Tibial nerve (tissue), 4 donors: ENCODE measurements at regions not wholly inside any gene's neighbourhood (a gene's known extent, or its start where the extent isn't known, plus 50 kb on each side); places are given as distances from the start of the nearest gene placed in this dataset.

Experiments
- EP300 ChIP-seq, 2 donors: sonication (generic); formaldehyde crosslinking; IDR thresholded peaks; one replicate each; pipeline ENCODE4 v1.6.1; 2017; ENCODE audit warnings: antibody characterized with exemption in 2 of 2, mild to moderate bottlenecking in 1 of 2
- POLR2A ChIP-seq, 2 donors: fragments of 450-650 bp; IDR thresholded peaks; one replicate each; pipeline ENCODE4 v1.6.1; 2017; ENCODE audit warnings: antibody characterized with exemption in 2 of 2, mild to moderate bottlenecking in 2 of 2, moderate library complexity in 2 of 2
- TF ChIP-seq, protein P1 (sequence below), 5 experiments: fragments of 200-600 bp in 3 of 5; fragments of 450-650 bp in 2 of 5; sonication (generic) in 3 of 5; IDR thresholded peaks; one replicate each; pipeline ENCODE4 v1.5.1; 2016 to 2019; ENCODE audit warnings: antibody characterized with exemption in 5 of 5, mild to moderate bottlenecking in 3 of 5, moderate library complexity in 2 of 5

DNA sequence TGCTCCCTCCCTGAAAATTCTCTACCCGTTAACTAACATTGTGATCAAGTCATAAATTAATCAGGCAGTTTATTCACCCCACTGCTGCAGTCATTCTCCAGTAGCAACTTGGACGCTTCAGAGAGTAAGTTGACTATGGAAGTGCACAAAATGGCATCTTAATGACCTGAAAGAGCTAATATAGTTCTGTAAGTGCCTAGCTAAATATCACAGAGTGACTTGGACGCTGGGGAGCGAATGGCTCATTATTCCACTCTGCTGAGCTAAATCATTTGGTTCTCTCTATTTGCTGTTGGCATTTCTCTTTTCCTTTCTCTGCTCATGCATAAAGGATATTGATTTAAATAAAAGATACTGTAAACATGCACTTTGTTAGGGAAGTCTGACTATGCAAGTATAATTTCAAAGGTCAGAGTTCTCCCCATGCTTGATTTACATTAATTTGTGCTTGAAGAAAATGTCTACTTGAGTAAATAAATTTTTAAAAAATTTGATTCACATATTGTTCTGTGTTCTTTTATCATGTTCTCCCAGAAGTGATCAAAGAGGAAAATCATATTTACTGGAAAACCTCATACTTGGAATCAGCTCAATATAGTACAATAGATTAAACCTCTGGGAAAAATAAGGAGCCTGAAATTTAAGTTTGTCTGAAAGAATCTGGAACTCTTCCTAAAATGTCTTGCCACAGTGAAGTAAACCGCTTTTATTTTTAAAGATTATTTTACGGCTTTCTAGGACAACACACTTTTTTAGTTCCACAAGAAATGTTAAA is 169.5 kb upstream of the HAPLN1 start:
- TF ChIP-seq POLR2A (IDR thresholded peaks at IDR 0.05) (no peak), EP300 (IDR thresholded peaks at IDR 0.05) (no peak)
- TF ChIP-seq, protein P1, sequence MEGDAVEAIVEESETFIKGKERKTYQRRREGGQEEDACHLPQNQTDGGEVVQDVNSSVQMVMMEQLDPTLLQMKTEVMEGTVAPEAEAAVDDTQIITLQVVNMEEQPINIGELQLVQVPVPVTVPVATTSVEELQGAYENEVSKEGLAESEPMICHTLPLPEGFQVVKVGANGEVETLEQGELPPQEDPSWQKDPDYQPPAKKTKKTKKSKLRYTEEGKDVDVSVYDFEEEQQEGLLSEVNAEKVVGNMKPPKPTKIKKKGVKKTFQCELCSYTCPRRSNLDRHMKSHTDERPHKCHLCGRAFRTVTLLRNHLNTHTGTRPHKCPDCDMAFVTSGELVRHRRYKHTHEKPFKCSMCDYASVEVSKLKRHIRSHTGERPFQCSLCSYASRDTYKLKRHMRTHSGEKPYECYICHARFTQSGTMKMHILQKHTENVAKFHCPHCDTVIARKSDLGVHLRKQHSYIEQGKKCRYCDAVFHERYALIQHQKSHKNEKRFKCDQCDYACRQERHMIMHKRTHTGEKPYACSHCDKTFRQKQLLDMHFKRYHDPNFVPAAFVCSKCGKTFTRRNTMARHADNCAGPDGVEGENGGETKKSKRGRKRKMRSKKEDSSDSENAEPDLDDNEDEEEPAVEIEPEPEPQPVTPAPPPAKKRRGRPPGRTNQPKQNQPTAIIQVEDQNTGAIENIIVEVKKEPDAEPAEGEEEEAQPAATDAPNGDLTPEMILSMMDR (IDR thresholded peaks at IDR 0.05), result no peak
